Peyer's patch (tissue), 4 donors: ENCODE measurements at regions not wholly inside any gene's neighbourhood (a gene's known extent, or its start where the extent isn't known, plus 50 kb on each side); places are given as distances from the start of the nearest gene placed in this dataset.

Experiments
- DNase-seq, 3 donors: peaks; one replicate each; pipeline ENCODE4 v3.0.0-alpha.2; 2017 to 2019
- H3K27ac ChIP-seq, 4 donors: fragments of 200-600 bp; sonication (generic); one replicate each; pipeline ENCODE4 v1.5.1; 2016 to 2019
- H3K27me3 ChIP-seq, 2 donors: fragments of 200-600 bp; sonication (generic); one replicate each; pipeline ENCODE4 v1.5.1; 2019
- H3K36me3 ChIP-seq, 3 donors: fragments of 200-600 bp; sonication (generic); one replicate each; pipeline ENCODE4 v1.5.1; 2016 to 2019
- H3K4me1 ChIP-seq, 4 donors: fragments of 200-600 bp; sonication (generic); one replicate each; pipeline ENCODE4 v1.5.1; 2016 to 2019
- H3K4me3 ChIP-seq, 4 donors: fragments of 200-600 bp; sonication (generic); 1 replicate in 3 of 4; 2 replicates in 1 of 4; pipeline ENCODE4 v1.5.1; 2016 to 2019; ENCODE audit warnings: mild to moderate bottlenecking in 1 of 4
- H3K9me3 ChIP-seq, 4 donors: fragments of 200-600 bp; sonication (generic); one replicate each; pipeline ENCODE4 v1.5.1; 2016 to 2019; ENCODE audit warnings: mild to moderate bottlenecking in 1 of 4
- POLR2A ChIP-seq, 2 donors: fragments of 450-650 bp; IDR thresholded peaks; one replicate each; pipeline ENCODE4 v1.5.1; 2017; ENCODE audit warnings: antibody characterized with exemption in 2 of 2, mild to moderate bottlenecking in 2 of 2, moderate library complexity in 2 of 2
- TF ChIP-seq, protein P1 (sequence below), 6 experiments: fragments of 450-650 bp in 4 of 6; fragments of 200-600 bp in 2 of 6; sonication (generic) in 1 of 6; IDR thresholded peaks; one replicate each; pipeline ENCODE4 v1.5.1; 2017 to 2019; ENCODE audit warnings: antibody characterized with exemption in 6 of 6, mild to moderate bottlenecking in 3 of 6, moderate library complexity in 1 of 6

DNA sequence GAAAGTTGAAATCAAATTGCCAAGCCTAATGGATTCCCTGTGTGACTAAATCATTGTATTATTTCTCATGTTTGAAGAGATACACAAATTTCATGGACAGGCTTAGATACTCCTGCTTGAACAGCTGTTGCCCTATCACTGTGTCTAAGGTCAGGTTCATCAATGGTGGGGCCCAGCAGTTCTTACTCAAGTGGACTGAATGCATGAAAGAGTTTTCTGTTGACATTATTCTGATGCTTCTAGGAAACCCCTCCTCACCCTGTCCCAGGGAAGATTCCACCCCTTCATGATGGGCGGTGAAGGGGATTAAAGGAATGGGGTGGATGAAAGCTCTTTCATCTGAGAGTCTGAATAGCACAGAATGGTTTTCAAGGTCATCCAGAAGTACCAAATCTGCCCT is 148.8 kb downstream of the INO80D start:
- no peak overlapping the region for H3K27ac ChIP-seq
- no peak overlapping the region for H3K4me3 ChIP-seq
- no peaks in the 10 kb centered on the region for H3K36me3 ChIP-seq
- no peaks in the 10 kb centered on the region for H3K27me3 ChIP-seq
- no peak for DNase-seq
- no peaks in the 10 kb centered on the region for H3K4me1 ChIP-seq
- no peaks in the 10 kb centered on the region for H3K9me3 ChIP-seq
- TF ChIP-seq, protein P1, sequence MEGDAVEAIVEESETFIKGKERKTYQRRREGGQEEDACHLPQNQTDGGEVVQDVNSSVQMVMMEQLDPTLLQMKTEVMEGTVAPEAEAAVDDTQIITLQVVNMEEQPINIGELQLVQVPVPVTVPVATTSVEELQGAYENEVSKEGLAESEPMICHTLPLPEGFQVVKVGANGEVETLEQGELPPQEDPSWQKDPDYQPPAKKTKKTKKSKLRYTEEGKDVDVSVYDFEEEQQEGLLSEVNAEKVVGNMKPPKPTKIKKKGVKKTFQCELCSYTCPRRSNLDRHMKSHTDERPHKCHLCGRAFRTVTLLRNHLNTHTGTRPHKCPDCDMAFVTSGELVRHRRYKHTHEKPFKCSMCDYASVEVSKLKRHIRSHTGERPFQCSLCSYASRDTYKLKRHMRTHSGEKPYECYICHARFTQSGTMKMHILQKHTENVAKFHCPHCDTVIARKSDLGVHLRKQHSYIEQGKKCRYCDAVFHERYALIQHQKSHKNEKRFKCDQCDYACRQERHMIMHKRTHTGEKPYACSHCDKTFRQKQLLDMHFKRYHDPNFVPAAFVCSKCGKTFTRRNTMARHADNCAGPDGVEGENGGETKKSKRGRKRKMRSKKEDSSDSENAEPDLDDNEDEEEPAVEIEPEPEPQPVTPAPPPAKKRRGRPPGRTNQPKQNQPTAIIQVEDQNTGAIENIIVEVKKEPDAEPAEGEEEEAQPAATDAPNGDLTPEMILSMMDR (IDR thresholded peaks at IDR 0.05): no peak
- no peak for TF ChIP-seq POLR2A (IDR thresholded peaks at IDR 0.05)

DNA sequence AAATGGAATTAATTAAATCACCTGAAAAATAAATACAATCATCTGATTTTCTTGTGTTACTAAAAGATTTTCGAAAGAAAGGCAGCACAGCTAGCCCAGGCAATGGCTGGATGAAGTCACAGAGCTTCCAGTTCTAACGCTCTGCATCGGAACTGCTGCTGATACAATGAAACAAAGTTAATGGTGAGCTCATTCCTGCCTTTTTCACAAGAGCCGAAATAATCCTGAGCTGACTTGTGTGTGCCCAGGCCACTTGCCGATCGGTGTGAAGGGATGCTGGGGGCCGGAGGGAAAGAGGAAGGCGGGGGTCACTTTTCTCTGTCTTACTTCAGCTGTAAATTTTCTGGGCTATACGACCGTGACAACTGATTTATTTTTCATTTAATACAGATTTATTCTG is 149.5 kb downstream of the INO80D start:
- Histone ChIP-seq H3K4me3 (no peak overlapping the region), H3K9me3 (no peaks in the 10 kb centered on the region), H3K36me3 (no peaks in the 10 kb centered on the region), H3K4me1 (no peaks in the 10 kb centered on the region), H3K27ac (no peak overlapping the region), H3K27me3 (no peaks in the 10 kb centered on the region)
- TF ChIP-seq POLR2A (IDR thresholded peaks at IDR 0.05): no peak
- TF ChIP-seq, protein P1 (IDR thresholded peaks at IDR 0.05): no peak
- DNase-seq: no peak

DNA sequence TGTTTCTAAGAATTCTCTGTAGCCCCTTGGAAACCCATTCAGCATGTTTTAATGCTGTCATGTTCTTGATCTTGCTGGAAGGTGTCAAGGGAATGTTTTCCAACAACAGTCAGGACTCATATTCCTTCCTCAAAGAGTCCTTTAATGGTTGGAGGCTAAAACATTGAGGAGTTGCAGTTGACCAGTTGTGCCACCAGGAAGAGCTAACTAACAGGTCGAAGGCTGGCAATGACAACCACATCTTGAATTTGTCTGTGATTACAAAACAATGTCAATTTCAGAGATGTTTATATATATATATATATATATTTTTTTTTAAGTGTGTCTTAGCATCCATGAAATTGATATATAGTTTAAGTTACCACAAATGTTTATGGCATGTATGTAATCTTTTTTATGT is 151.5 kb downstream of the INO80D start:
- H3K36me3 ChIP-seq: no peaks in the 10 kb centered on the region
- no peak for TF ChIP-seq POLR2A (IDR thresholded peaks at IDR 0.05)
- TF ChIP-seq, protein P1 (IDR thresholded peaks at IDR 0.05): peak in 3 of 6 experiments; percentile 48 to 49 (median 49)
- H3K4me1 ChIP-seq: peaks cover 0 to 6% (median 0%) of the 10 kb centered on the region in 4 donors
- no peak overlapping the region for H3K4me3 ChIP-seq
- no peak overlapping the region for H3K27ac ChIP-seq
- H3K27me3 ChIP-seq: no peaks in the 10 kb centered on the region
- no peak for DNase-seq
- no peaks in the 10 kb centered on the region for H3K9me3 ChIP-seq

DNA sequence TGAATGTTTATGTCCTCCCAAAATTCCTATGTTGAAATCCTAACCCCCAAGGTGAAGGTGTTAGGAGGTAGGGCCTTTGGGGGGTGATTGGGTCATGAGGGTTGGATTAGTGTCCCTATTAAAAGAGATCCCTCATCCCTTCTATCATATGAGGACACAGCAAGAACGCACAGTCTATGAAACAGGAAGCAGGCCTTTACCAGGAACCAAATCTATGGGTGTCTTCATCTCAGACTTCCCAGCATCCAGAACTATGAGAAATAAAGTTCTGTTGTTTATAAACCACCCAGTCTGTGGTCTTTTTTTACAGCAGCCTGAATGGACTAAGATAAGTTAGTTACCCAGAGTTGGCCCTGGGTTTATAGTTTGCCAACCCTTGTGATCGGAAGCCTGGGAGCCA is 153.1 kb downstream of the INO80D start:
- H3K9me3 ChIP-seq: no peaks in the 10 kb centered on the region
- TF ChIP-seq, protein P1 (IDR thresholded peaks at IDR 0.05): no peak
- no peak for TF ChIP-seq POLR2A (IDR thresholded peaks at IDR 0.05)

DNA sequence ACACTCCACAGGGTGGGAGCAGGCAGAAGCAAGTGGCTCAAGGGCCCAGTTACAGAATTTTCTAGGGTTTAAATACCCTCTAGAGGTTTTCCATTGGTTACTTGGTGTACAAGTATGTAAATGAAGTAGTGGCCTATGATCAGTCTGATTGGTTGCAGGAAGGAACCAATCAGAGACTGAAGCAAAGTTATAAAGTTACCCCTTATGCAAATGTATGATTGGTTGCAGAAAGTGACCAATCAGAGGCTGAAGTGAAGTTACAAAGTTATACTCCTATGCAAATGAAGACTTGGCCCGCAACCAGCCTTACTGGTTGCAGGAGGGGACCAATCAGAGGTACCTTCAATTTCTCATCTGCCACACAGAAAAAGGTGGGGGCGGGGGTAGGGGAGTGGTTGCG is 154.6 kb downstream of the INO80D start:
- TF ChIP-seq POLR2A (IDR thresholded peaks at IDR 0.05): no peak
- TF ChIP-seq, protein P1 (IDR thresholded peaks at IDR 0.05): no peak
- no peak for DNase-seq
- Histone ChIP-seq H3K4me1 (peaks cover 0 to 7% (median 1%) of the 10 kb centered on the region in 4 donors), H3K27ac (no peak overlapping the region), H3K27me3 (no peaks in the 10 kb centered on the region), H3K4me3 (no peak overlapping the region), H3K9me3 (no peaks in the 10 kb centered on the region), H3K36me3 (no peaks in the 10 kb centered on the region)

More for the DNA sequence above, 153.1 kb downstream of the INO80D start:
- Histone ChIP-seq H3K36me3 (no peaks in the 10 kb centered on the region), H3K27ac (no peak overlapping the region), H3K4me1 (peaks cover 0 to 6% (median 1%) of the 10 kb centered on the region in 4 donors), H3K27me3 (no peaks in the 10 kb centered on the region), H3K4me3 (no peak overlapping the region)
- DNase-seq: no peak

DNA sequence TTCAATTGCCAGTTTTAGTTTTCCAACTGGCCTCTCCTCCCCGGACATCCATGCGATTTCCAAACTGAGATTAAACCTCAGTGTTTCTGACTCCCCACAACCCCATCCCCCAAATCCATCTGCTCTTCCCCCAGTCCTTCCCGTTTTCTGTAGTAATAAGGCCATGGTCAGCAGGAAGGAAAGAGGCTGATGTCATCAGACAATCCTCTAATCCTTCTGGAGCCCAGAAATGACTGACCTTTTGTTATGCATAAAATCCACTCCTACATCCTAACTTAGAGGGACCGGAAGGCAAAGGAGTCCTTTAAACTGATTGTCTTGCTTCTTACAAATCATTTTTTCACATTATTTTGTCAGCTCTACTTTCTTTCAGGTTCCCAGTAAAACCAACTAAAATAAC is 155.8 kb downstream of the INO80D start:
- Histone ChIP-seq H3K27me3 (no peaks in the 10 kb centered on the region), H3K4me3 (no peak overlapping the region), H3K27ac (peak overlapping the region in 2 of 4 donors; percentile 59 to 71), H3K9me3 (no peaks in the 10 kb centered on the region), H3K36me3 (no peaks in the 10 kb centered on the region), H3K4me1 (peaks cover 0 to 13% (median 1%) of the 10 kb centered on the region in 4 donors)
- DNase-seq: no peak
- TF ChIP-seq, protein P1 (IDR thresholded peaks at IDR 0.05): no peak
- TF ChIP-seq POLR2A (IDR thresholded peaks at IDR 0.05): no peak
